T-cell (primary cell): ENCODE measurements at regions not wholly inside any gene's neighbourhood (a gene's known extent, or its start where the extent isn't known, plus 50 kb on each side); places are given as distances from the start of the nearest gene placed in this dataset.
"Not testable (repeated sequence)": the region's sequence is repeated elsewhere in the genome, so short reads cannot be mapped to it uniquely, and the experiment has no call there.

Experiments
- ATAC-seq, 4 experiments: fragments of 200-7000 bp in 3 of 4; fragments of 150-1000 bp in 1 of 4; cut with Tn5 transposase; replicated peaks in 1 of 4; 1 replicate in 3 of 4; 2 replicates in 1 of 4; pipeline ENCODE4 v1.10.0; 2021; ENCODE audit warnings: moderate library complexity in 3 of 4, mild to moderate bottlenecking in 2 of 4, moderate number of reproducible peaks in 1 of 4
- CTCF ChIA-PET, 2 donors: fragments of 300-600 bp; sonication (Branson Sonifier 250); formaldehyde crosslinking; loops; one replicate each; lab custom pipeline; 2022; ENCODE audit warnings: antibody characterized with exemption in 2 of 2; lab: Charles Lee
- POLR2A ChIA-PET, 2 donors: fragments of 300-600 bp; sonication (Branson Sonifier 250); formaldehyde crosslinking; loops; one replicate each; lab custom pipeline; 2022; ENCODE audit warnings: antibody characterized with exemption in 2 of 2; lab: Charles Lee
- DNase-seq, 35 experiments: peaks; one replicate each; pipeline versions ENCODE4 v3.0.0 to v3.0.0-alpha.2; 2013 to 2023
- H3K27ac ChIP-seq: one replicate; pipeline ENCODE4 v1.5.1; 2013; ENCODE audit warnings: low read length
- H3K27me3 ChIP-seq, 2 experiments: replicated peaks in 1 of 2; 1 replicate in 1 of 2; 2 replicates in 1 of 2; pipeline versions ENCODE4 v1.6.1 to v1.7.0; 2013; ENCODE audit warnings: low read length in 1 of 2, mixed read lengths in 1 of 2; ENCODE audit not compliant: control insufficient read depth in 2 of 2, insufficient read depth in 2 of 2; ENCODE audit errors: extremely low read depth in 1 of 2
- H3K36me3 ChIP-seq, 2 donors: 1 replicate in 1 of 2; 2 replicates in 1 of 2; pipeline versions ENCODE4 v1.6.1 to v1.7.0; 2013; ENCODE audit warnings: low read length in 1 of 2; ENCODE audit not compliant: control insufficient read depth in 2 of 2, insufficient read depth in 1 of 2; ENCODE audit errors: extremely low read depth in 1 of 2
- H3K4me1 ChIP-seq, 2 experiments: 1 replicate in 1 of 2; 2 replicates in 1 of 2; pipeline versions ENCODE4 v1.6.1 to v1.7.0; 2013; ENCODE audit warnings: low read length in 2 of 2, mixed read lengths in 1 of 2; ENCODE audit not compliant: insufficient read depth in 2 of 2, control insufficient read depth in 1 of 2; ENCODE audit errors: extremely low read depth in 1 of 2
- H3K4me3 ChIP-seq, 2 donors: 1 replicate in 1 of 2; 2 replicates in 1 of 2; pipeline versions ENCODE4 v1.5.1 to v1.7.0; 2013; ENCODE audit warnings: mild to moderate bottlenecking in 2 of 2, low read length in 1 of 2, moderate library complexity in 1 of 2; ENCODE audit not compliant: control insufficient read depth in 1 of 2; ENCODE audit errors: extremely low read depth in 1 of 2
- H3K9me3 ChIP-seq: 2 replicates; pipeline ENCODE4 v1.7.0; 2013
- H3K27ac Mint-ChIP-seq, 2 donors: one replicate each; pipeline ENCODE4 v1.8.0; 2020 to 2021; ENCODE audit warnings: mild to moderate bottlenecking in 2 of 2, mixed read lengths in 2 of 2
- H3K27me3 Mint-ChIP-seq, 2 donors: one replicate each; pipeline ENCODE4 v1.8.0; 2021 to 2022; ENCODE audit warnings: mixed read lengths in 2 of 2
- H3K36me3 Mint-ChIP-seq: one replicate; pipeline ENCODE4 v1.8.0; 2021; ENCODE audit warnings: mixed read lengths
- H3K4me1 Mint-ChIP-seq, 3 donors: one replicate each; pipeline ENCODE4 v1.8.0; 2020 to 2022; ENCODE audit warnings: mixed read lengths in 3 of 3, mild to moderate bottlenecking in 1 of 3
- H3K4me3 Mint-ChIP-seq, 3 donors: one replicate each; pipeline ENCODE4 v1.8.0; 2020 to 2022; ENCODE audit warnings: mild to moderate bottlenecking in 3 of 3, mixed read lengths in 3 of 3, moderate library complexity in 3 of 3
- H3K9me3 Mint-ChIP-seq, 3 donors: one replicate each; pipeline ENCODE4 v1.8.0; 2020 to 2022; ENCODE audit warnings: mixed read lengths in 3 of 3
- WGBS: methylation state at CpG from one replicate; pipeline ENCODE4 v1.1.5; 2013; ENCODE audit warnings: missing lambda C conversion rate; ENCODE audit not compliant: insufficient coverage; 5-methylcytosine and 5-hydroxymethylcytosine counted together

- 85% methylated on average over 5 of the region's 7 CpGs for WGBS
- ATAC-seq, H3K36me3 Mint-ChIP-seq, H3K4me3 Mint-ChIP-seq, H3K4me1 Mint-ChIP-seq, CTCF ChIA-PET, H3K4me3 ChIP-seq, H3K9me3 Mint-ChIP-seq, H3K27ac ChIP-seq, H3K36me3 ChIP-seq, DNase-seq, H3K27ac Mint-ChIP-seq, H3K4me1 ChIP-seq, POLR2A ChIA-PET, H3K9me3 ChIP-seq: not testable (repeated sequence)
- peaks cover 0 to 21% of the 10 kb centered on the region in 2 experiments for H3K27me3 ChIP-seq
- H3K27me3 Mint-ChIP-seq, result peaks cover 5 to 15% of the 10 kb centered on the region in 2 donors
These were observed 166.0 kb upstream of the NPY start for GRCh38 chr7:24117903-24118499.

- POLR2A ChIA-PET, result no interaction called here
- ATAC-seq, result no peak
- no peaks in the 10 kb centered on the region for H3K36me3 Mint-ChIP-seq
These were observed 164.1 kb upstream of the NPY start for GRCh38 chr7:24119852-24120251.

GRCh38 chr7:24123076-24123475 lies 160.9 kb upstream of the NPY start:
- Mint-ChIP-seq H3K9me3 (no peaks in the 10 kb centered on the region), H3K4me1 (no peaks in the 10 kb centered on the region), H3K27ac (no peak overlapping the region), H3K36me3 (no peaks in the 10 kb centered on the region), H3K4me3 (no peak overlapping the region), H3K27me3 (peaks cover 5 to 7% of the 10 kb centered on the region in 2 donors)
- ATAC-seq, result no peak
- H3K9me3 ChIP-seq, result no peaks in the 10 kb centered on the region
- H3K27me3 ChIP-seq, result peaks cover 0 to 11% of the 10 kb centered on the region in 2 experiments
- no peak for DNase-seq
- H3K4me3 ChIP-seq, result no peak overlapping the region
- H3K4me1 ChIP-seq, result no peaks in the 10 kb centered on the region
- H3K27ac ChIP-seq, result no peak overlapping the region
- CTCF ChIA-PET, result interaction anchor here in 1 of 2 donors (0.7 kb wide), 1 partner anchor 14 kb away, joined by 3 read pairs; no protein-coding TSS in a partner anchor
- H3K36me3 ChIP-seq, result no peaks in the 10 kb centered on the region
- POLR2A ChIA-PET, result no interaction called here

More at GRCh38 chr7:24119852-24120251, 164.1 kb upstream of the NPY start:
- no peaks in the 10 kb centered on the region for H3K36me3 ChIP-seq
- peaks cover 5 to 12% of the 10 kb centered on the region in 2 donors for H3K27me3 Mint-ChIP-seq
- no peak for DNase-seq
- CTCF ChIA-PET, result no interaction called here
- WGBS, result 80% methylated on average over 2 of the region's 5 CpGs
- no peaks in the 10 kb centered on the region for H3K4me1 Mint-ChIP-seq
- no peaks in the 10 kb centered on the region for H3K9me3 Mint-ChIP-seq
- peaks cover 0 to 13% of the 10 kb centered on the region in 2 experiments for H3K27me3 ChIP-seq
- no peak overlapping the region for H3K4me3 ChIP-seq
- no peaks in the 10 kb centered on the region for H3K9me3 ChIP-seq
- H3K27ac ChIP-seq, result no peak overlapping the region
- no peak overlapping the region for H3K4me3 Mint-ChIP-seq
- no peak overlapping the region for H3K27ac Mint-ChIP-seq
- no peaks in the 10 kb centered on the region for H3K4me1 ChIP-seq

- H3K27me3 Mint-ChIP-seq, result peaks cover 1 to 9% of the 10 kb centered on the region in 2 donors
- DNase-seq (no peak), ATAC-seq (no peak)
- Histone ChIP-seq H3K27ac (no peak overlapping the region), H3K9me3 (no peaks in the 10 kb centered on the region), H3K4me1 (no peaks in the 10 kb centered on the region), H3K36me3 (no peaks in the 10 kb centered on the region), H3K27me3 (peaks cover 0 to 5% of the 10 kb centered on the region in 2 experiments), H3K4me3 (no peak overlapping the region)
- no peaks in the 10 kb centered on the region for H3K9me3 Mint-ChIP-seq
- WGBS, result no CpG with 5 or more reads among the region's 1 CpG
- POLR2A ChIA-PET, result no interaction called here
- H3K4me3 Mint-ChIP-seq, result no peak overlapping the region
- no peak overlapping the region for H3K27ac Mint-ChIP-seq
- CTCF ChIA-PET, result no interaction called here
- no peaks in the 10 kb centered on the region for H3K36me3 Mint-ChIP-seq
- H3K4me1 Mint-ChIP-seq, result no peaks in the 10 kb centered on the region
These were observed 158.2 kb upstream of the NPY start for GRCh38 chr7:24125765-24126164.

- Mint-ChIP-seq H3K4me1 (no peaks in the 10 kb centered on the region), H3K27me3 (peaks cover 1 to 13% of the 10 kb centered on the region in 2 donors), H3K9me3 (no peaks in the 10 kb centered on the region), H3K4me3 (no peak overlapping the region), H3K36me3 (no peaks in the 10 kb centered on the region), H3K27ac (no peak overlapping the region)
- Histone ChIP-seq H3K27ac (no peak overlapping the region), H3K27me3 (no peaks in the 10 kb centered on the region), H3K36me3 (no peaks in the 10 kb centered on the region), H3K4me3 (no peak overlapping the region), H3K4me1 (no peaks in the 10 kb centered on the region), H3K9me3 (no peaks in the 10 kb centered on the region)
- CTCF ChIA-PET, result no interaction called here
- no peak for ATAC-seq
- WGBS, result no CpG with 5 or more reads among the region's 3 CpGs
- POLR2A ChIA-PET, result no interaction called here
- no peak for DNase-seq
These were observed 156.1 kb upstream of the NPY start for GRCh38 chr7:24127930-24128329.

GRCh38 chr7:24129597-24129996 lies 154.4 kb upstream of the NPY start:
- ChIA-PET CTCF (no interaction called here), POLR2A (no interaction called here)
- H3K4me3 Mint-ChIP-seq, result no peak overlapping the region
- H3K4me3 ChIP-seq, result no peak overlapping the region
- no peaks in the 10 kb centered on the region for H3K9me3 ChIP-seq
- H3K27me3 ChIP-seq, result no peaks in the 10 kb centered on the region
- no peaks in the 10 kb centered on the region for H3K36me3 ChIP-seq
- peaks cover 6 to 18% of the 10 kb centered on the region in 2 donors for H3K27me3 Mint-ChIP-seq
- no peak for ATAC-seq
- no peaks in the 10 kb centered on the region for H3K36me3 Mint-ChIP-seq
- H3K4me1 Mint-ChIP-seq, result peaks cover 0 to 4% (median 0%) of the 10 kb centered on the region in 3 donors
- no peak overlapping the region for H3K27ac ChIP-seq
- no peak for DNase-seq
- H3K9me3 Mint-ChIP-seq, result no peaks in the 10 kb centered on the region
- 85% methylated on average over 4 of the region's 4 CpGs for WGBS
- no peak overlapping the region for H3K27ac Mint-ChIP-seq
- H3K4me1 ChIP-seq, result no peaks in the 10 kb centered on the region

GRCh38 chr7:24130631-24131030 lies 153.4 kb upstream of the NPY start:
- peaks cover 0 to 11% (median 4%) of the 10 kb centered on the region in 3 donors for H3K4me1 Mint-ChIP-seq
- Histone ChIP-seq H3K4me1 (no peaks in the 10 kb centered on the region), H3K27ac (no peak overlapping the region), H3K27me3 (no peaks in the 10 kb centered on the region), H3K9me3 (no peaks in the 10 kb centered on the region), H3K36me3 (no peaks in the 10 kb centered on the region), H3K4me3 (no peak overlapping the region)
- ChIA-PET POLR2A (no interaction called here), CTCF (no interaction called here)
- no peak for DNase-seq
- no peak overlapping the region for H3K4me3 Mint-ChIP-seq
- no peak for ATAC-seq
- peaks cover 6 to 20% of the 10 kb centered on the region in 2 donors for H3K27me3 Mint-ChIP-seq
- no peaks in the 10 kb centered on the region for H3K9me3 Mint-ChIP-seq
- no peaks in the 10 kb centered on the region for H3K36me3 Mint-ChIP-seq
- no peak overlapping the region for H3K27ac Mint-ChIP-seq
